Left lung (tissue), 4 donors: ENCODE measurements at regions not wholly inside any gene's neighbourhood (a gene's known extent, or its start where the extent isn't known, plus 50 kb on each side); places are given as distances from the start of the nearest gene placed in this dataset.

ENCODE experiments used
- ATAC-seq: fragments of 200-7000 bp; cut with Tn5 transposase; one replicate; pipeline ENCODE4 v1.9.1; 2020; ENCODE audit warnings: moderate library complexity
- DNase-seq, 4 donors: peaks; one replicate each; pipeline ENCODE4 v3.0.0-alpha.2; 2013 to 2020
- H3K27ac ChIP-seq, 2 donors: fragments of 200-600 bp; sonication (generic) in 1 of 2; one replicate each; pipeline versions ENCODE4 v1.5.0 to v1.8.0; 2020 to 2021
- H3K27me3 ChIP-seq, 2 donors: fragments of 200-600 bp; sonication (generic) in 1 of 2; one replicate each; pipeline versions ENCODE4 v1.5.0 to v1.8.0; 2020 to 2021
- H3K36me3 ChIP-seq, 2 donors: fragments of 200-600 bp; sonication (generic) in 1 of 2; one replicate each; pipeline versions ENCODE4 v1.5.0 to v1.8.0; 2020 to 2021
- H3K4me1 ChIP-seq, 2 donors: fragments of 200-600 bp; one replicate each; pipeline ENCODE4 v1.8.0; 2021
- H3K4me3 ChIP-seq, 2 donors: fragments of 200-600 bp; sonication (generic) in 1 of 2; one replicate each; pipeline versions ENCODE4 v1.5.0 to v1.8.0; 2020 to 2021; ENCODE audit warnings: mild to moderate bottlenecking in 1 of 2
- H3K9me3 ChIP-seq, 2 donors: fragments of 200-600 bp; sonication (generic) in 1 of 2; one replicate each; pipeline versions ENCODE4 v1.5.0 to v1.8.0; 2020 to 2021
- CTCF ChIP-seq, 2 donors: fragments of 200-600 bp; sonication (generic) in 1 of 2; IDR thresholded peaks; one replicate each; pipeline versions ENCODE4 v1.5.0 to v1.8.0; 2021; ENCODE audit warnings: antibody characterized with exemption in 2 of 2
- intact Hi-C, 2 donors: fragments of 100-400 bp; cut with DNase I; formaldehyde crosslinking; loops; one replicate each; pipeline versions ENCODE4 v1.11.2 to v1.14.2; 2022
- donor health status: DM: no; HTN: yes; CAD: no.
- donor health status: DM: no; HTN: no; CAD: no.

GRCh38 chr10:131577178-131577555 lies 265.6 kb upstream of the TCERG1L start:
- DNase-seq: peak in 1 of 4 donors; percentile 39
- ATAC-seq: no peak
- intact Hi-C loops: no loop called here
- H3K36me3 ChIP-seq: no peaks in the 10 kb centered on the region
- H3K27ac ChIP-seq: no peak overlapping the region
- peaks cover 0 to 4% of the 10 kb centered on the region in 2 donors for H3K27me3 ChIP-seq
- H3K9me3 ChIP-seq: no peaks in the 10 kb centered on the region
- H3K4me3 ChIP-seq: no peak overlapping the region
- no peak for TF ChIP-seq CTCF (IDR thresholded peaks at IDR 0.05)
- no peaks in the 10 kb centered on the region for H3K4me1 ChIP-seq

GRCh38 chr10:131577786-131578471 lies 266.4 kb upstream of the TCERG1L start:
- peaks cover 0 to 4% of the 10 kb centered on the region in 2 donors for H3K27me3 ChIP-seq
- ATAC-seq: no peak
- no peak for TF ChIP-seq CTCF (IDR thresholded peaks at IDR 0.05)
- H3K9me3 ChIP-seq: no peaks in the 10 kb centered on the region
- no peaks in the 10 kb centered on the region for H3K4me1 ChIP-seq
- intact Hi-C loops: no loop called here
- peak in 1 of 4 donors; percentile 73 for DNase-seq
- H3K27ac ChIP-seq: no peak overlapping the region
- H3K4me3 ChIP-seq: no peak overlapping the region
- H3K36me3 ChIP-seq: no peaks in the 10 kb centered on the region

- Histone ChIP-seq H3K9me3 (no peaks in the 10 kb centered on the region), H3K4me1 (no peaks in the 10 kb centered on the region), H3K27me3 (peaks cover 0 to 4% of the 10 kb centered on the region in 2 donors), H3K36me3 (no peaks in the 10 kb centered on the region), H3K27ac (no peak overlapping the region), H3K4me3 (no peak overlapping the region)
- TF ChIP-seq CTCF (IDR thresholded peaks at IDR 0.05): no peak
- intact Hi-C loops: no loop called here
- ATAC-seq (no peak), DNase-seq (peak in 1 of 4 donors; percentile 54)
Observed at GRCh38 chr10:131578472-131578970, 267.0 kb upstream of the TCERG1L start.

- H3K4me1 ChIP-seq: no peaks in the 10 kb centered on the region
- H3K4me3 ChIP-seq: no peak overlapping the region
- intact Hi-C loops: no loop called here
- no peaks in the 10 kb centered on the region for H3K36me3 ChIP-seq
- no peak for TF ChIP-seq CTCF (IDR thresholded peaks at IDR 0.05)
- ATAC-seq (no peak), DNase-seq (peak in 1 of 4 donors; percentile 56)
- H3K27ac ChIP-seq: no peak overlapping the region
- H3K9me3 ChIP-seq: no peaks in the 10 kb centered on the region
- H3K27me3 ChIP-seq: peaks cover 0 to 4% of the 10 kb centered on the region in 2 donors
Observed at GRCh38 chr10:131579251-131580071, 267.9 kb upstream of the TCERG1L start.

- no peaks in the 10 kb centered on the region for H3K27me3 ChIP-seq
- H3K4me3 ChIP-seq: no peak overlapping the region
- no peak for ATAC-seq
- intact Hi-C loops: no loop called here
- no peak for DNase-seq
- TF ChIP-seq CTCF (IDR thresholded peaks at IDR 0.05): no peak
- H3K36me3 ChIP-seq: no peaks in the 10 kb centered on the region
- no peaks in the 10 kb centered on the region for H3K4me1 ChIP-seq
- H3K9me3 ChIP-seq: no peaks in the 10 kb centered on the region
- no peak overlapping the region for H3K27ac ChIP-seq
Observed at GRCh38 chr10:131580076-131580652, 268.6 kb upstream of the TCERG1L start.
